Activated CD8-positive, alpha-beta memory T cell treated with anti-CD3 and anti-CD28 coated beads for 4 hours (primary cell): ENCODE measurements at regions not wholly inside any gene's neighbourhood (a gene's known extent, or its start where the extent isn't known, plus 50 kb on each side); places are given as distances from the start of the nearest gene placed in this dataset.
A peak's percentile ranks its signal among the peaks of the same experiment; 100 is the strongest.
"Not testable (repeated sequence)": the region's sequence is repeated elsewhere in the genome, so short reads cannot be mapped to it uniquely, and the experiment has no call there.

ENCODE experiments used
- DNase-seq, 2 donors: peaks; one replicate each; pipeline ENCODE4 v3.0.0-alpha.2; 2020; ENCODE audit warnings: low read depth in 2 of 2

DNA sequence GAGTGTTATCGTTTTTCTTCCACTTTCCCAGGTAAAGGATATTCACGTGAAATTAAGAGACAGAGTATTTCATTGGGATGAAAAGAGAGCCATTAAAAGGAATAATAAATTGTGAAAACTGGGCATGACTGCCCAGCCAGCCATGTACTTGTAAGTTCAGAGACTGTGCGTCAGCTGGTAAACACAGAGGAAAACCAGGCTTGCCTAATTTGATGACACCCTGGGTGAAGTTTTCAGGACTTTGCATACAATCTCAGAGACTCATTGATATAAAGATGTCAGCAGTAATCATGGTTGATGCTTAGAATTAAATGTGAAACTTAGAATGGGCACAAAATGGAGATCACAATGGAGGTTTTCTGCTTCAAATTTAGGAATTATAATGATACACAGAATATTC is 153.5 kb upstream of the ZEB2 start:
- no peak for DNase-seq

DNA sequence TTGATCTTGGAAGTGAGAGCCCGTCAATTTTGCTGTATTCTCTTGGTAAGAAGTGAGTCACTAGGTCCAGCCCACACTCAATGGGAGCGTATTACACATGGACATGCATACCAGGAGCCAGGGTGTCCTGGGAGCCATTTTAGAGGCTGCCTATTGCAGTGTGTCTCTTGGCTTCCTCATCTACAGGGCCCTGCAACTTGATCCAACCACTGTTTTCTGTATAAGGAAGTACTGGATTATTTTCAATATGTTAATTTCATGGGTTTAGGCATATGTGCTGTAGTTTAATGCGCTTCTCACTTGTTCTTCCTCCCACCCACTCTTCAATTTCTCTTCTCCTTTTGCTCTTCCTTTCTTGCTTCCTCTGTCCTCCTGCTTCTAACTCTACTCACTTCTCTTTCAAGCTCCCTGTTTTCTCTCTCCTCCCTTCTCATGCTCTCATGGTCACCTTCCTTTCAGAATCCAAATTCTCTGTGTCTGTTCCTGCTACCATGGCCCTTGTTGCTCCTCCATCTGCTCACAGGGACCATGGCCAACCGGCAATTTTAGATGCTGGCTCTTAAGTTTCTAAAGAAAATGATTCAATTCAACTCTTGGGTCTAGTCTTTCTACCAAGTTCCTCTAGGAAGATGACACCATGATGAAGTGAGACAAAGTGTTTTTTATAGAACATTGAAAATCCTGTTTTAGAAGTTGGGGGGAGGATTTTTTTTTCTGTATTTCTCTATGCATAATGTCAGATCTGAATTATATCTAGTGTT is 152.0 kb upstream of the ZEB2 start:
- DNase-seq, result no peak

DNA sequence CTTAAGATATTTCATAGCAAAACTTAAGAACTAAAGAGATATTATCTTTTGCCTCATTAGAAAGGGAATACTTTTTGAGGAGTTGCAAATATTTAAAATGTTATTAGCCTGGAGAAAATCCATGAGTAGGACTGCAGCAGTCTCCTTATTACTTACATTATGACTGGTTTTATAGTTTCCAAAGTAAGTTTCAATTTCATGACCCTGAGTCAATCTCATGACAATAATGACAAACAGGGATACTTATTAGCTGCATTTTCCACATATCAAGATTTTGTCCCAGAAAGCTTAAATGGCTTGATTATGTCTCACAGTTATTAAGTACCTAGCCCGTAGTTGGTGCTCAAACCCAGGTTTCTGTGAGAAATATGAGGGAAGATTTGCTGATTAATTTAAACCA is 150.8 kb upstream of the ZEB2 start:
- no peak for DNase-seq

DNA sequence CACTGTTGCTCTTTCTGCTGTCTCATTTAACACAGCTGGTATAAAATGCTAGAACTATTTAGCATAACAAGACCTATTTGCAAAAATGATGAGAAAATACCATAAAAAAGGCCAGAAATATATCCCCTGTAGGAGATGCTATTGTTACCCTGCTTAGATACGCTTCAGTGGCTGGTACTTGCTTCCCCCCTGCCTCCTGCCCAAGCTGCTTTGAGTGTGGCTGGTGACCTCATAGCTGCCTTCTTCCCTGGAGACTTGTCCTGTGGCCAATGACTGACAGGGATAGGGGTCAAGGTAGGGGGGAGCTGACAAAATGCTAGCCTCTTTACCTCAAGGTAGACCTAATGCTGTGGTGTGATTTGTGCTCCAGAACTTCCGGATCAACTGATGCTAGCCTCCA is 150.2 kb upstream of the ZEB2 start:
- no peak for DNase-seq

DNA sequence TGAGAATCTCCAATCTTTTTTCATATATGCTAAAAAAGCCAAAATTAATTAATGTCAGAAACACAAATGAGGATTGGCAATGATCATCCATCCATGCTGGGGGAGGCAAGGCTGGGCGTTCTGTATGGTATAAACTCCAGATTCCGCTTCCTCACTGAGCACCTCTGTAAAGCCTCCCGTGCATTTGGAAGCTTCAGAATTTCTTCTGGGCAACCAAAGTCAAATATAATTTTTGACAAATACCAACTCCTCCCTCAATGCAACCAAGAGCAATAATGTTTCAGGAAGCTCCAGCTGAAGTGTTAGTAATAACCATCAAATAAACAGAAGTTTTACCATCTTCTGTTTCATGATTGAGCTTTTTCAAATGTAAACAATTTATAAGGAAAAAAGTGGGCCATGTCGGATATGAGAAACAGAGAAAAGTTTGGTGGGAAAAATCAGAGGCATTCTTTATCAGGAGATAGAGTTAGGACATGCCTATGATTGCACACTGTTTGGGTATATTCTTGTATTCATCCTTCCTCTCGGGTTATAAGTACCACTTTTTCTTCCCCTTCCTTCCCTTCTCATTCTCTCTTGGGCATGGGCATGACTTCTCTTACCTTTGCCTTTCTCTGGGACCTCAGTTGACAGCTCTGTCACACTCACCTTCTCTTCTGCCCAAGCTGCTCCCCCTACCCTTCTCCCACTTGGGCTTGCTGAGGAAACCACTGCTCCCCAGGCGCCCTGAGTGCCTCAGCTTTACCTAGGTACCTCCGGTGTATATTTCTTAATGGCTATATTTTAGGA is 149.5 kb upstream of the ZEB2 start:
- no peak for DNase-seq

DNA sequence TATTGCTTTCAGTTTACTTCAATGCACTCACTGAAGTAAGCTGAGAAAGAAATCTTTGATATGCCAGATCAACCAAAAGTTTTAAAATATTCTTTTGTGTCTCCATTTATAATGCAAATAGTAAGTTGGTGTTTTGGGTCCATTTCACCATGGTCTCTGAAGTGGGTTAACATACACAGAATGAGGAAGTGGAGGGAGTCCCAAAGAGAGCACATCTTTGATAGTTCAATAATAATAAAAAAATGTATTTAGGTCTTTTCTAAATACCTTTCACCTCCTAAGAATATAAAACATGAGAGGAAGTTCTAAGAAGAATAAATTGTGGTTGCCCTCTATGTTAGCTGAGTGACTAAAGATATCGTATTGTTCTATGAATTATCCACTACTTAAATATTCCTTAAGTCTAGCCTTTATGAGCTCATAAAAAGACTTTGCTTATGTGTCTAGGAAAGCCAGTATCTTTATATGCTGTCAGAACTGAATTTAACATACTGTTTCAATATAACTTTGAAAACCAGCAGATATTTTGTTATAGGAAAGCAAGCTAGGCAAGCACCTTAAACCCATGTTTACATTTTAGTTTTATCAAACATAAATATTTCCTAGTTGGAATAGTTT is 148.7 kb upstream of the ZEB2 start:
- no peak for DNase-seq

DNA sequence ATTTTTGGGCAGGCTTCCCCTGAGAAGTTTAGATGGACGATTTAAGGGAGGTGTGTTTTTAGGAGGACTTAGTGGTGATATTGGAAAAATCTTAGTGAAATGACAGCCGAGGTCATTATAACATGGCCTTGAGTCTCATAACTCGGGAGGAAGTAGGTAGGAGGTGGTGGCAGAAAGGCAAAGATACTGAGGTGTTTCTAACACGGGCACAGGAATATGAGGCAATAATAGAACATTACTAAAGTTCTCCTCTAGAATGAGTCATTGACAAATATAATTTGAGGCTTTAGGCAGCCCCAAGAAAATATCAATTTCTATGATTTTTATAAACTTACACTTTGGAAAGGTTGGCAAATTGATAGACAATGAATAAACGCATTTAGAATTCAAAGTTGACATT is 146.1 kb upstream of the ZEB2 start:
- no peak for DNase-seq

DNA sequence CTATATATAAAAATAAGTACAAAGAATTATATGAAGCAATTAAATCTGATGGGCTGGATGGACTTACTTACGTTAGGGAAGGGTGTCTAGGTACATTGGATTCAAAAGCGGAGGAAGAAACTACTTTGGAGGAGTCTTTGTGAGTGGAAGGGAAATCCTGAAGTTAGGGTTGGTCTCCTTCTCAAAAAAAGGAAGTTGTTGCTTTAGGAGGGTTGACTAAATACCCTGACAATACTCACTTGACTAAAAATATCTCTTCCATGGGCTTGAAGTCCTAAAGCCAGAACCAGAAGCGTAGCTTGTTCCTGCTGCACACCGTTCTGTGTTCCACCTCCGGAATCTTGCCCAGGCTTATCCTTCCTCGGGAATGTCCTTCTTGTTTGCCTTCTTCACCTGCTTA is 143.3 kb upstream of the ZEB2 start:
- DNase-seq, result no peak

DNA sequence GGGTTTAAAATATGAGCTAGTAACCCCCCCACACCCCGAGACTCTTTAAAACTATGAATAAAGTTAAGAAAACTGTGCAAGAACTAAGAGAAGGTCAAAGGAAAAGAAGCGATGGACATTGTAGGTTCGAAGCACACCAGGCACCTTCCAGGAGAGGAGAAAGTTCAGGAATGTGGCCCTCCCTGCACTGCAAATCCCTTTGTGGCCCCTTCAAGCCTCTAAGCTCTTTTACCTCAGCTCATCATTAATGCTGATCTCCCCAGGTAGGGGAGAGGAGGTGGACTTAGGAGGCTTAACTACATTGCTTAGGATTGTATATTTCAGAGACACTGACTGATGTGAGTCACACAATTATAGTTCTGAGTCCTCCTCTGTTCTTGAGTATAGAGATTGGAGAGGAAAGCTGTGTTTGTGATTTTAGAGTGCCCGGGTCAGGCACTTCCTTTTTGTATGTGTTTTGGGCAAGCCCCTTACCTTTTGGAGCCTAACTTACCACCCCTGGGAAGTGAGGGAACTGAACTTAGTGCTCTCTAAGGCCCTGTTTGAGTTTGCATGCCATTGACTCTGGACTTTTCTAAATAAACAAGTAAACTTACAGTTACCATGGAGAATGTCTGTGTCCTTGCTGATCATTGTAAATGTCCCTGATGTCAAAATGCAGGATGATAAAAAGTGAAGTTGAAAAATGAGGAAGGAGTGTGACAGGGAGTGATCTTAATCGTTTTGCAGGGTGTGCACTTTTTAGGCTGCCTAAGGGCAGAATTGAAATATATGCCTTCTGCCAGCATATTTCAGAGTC is 140.8 kb upstream of the ZEB2 start:
- DNase-seq, result no peak

DNA sequence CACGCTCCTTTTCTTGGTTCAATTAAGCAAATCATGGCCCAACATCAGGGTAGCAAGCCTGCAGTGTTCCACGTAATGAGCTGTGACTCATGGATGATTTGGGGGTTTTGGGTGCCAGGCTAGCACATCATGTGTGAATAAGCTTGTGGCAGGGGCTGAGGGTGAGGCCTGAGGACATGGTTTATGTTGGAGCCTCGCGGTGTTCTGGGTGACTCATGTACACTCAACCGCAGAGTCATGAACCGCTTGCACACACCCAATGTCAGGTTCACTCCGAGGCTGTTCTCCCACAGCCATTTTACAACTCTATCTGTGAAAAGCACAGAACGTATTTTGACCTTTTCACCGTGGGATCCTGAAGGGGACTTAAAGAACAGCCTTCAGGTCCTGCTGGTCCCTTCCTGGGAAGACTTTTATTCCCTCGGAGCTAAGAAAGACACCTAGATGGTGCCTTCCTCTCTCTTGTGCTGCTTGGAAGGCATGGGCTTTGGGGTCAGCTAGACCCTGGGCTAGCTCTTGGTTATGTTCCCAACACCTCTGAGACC is 139.9 kb upstream of the ZEB2 start:
- DNase-seq, result peak; percentile 43 to 47

DNA sequence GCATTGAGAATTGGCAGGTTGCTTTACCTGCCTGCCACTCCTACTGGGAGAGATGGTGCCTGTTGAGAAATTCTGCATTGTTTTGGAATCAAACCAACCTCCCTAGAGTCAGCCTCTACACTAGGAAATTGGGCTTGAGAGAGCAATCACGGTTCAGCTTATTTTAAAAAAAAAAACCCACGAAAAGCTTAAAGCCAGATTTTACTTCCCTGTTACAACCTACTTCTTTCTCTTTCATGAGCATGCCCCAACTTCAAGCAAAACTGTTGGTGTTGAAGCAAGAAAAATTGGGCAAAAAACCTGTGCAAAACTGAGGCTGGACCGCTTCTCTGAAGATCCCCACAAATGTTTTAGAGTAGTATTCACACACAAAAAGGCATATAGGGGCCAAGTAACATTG is 134.6 kb upstream of the ZEB2 start:
- DNase-seq, result no peak

DNA sequence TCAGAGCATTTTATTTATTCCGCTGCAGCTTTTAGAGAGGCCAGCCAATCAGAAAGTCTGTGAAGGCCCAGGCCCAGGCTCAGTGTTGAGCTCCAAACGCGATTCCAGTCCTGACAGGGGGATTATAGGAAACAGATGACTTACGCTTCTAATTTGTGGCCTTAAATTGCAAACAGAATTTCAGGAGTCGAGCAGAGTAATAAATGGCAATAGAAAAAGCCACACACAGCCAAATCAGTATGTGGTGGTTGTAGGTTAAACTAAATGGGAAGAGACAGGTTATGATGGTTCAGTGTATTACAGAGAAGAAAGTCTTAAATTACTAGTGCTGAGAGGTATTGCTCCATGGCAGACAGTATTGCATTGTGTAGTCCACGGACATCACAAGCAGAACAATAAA is 131.0 kb upstream of the ZEB2 start:
- DNase-seq, result no peak

DNA sequence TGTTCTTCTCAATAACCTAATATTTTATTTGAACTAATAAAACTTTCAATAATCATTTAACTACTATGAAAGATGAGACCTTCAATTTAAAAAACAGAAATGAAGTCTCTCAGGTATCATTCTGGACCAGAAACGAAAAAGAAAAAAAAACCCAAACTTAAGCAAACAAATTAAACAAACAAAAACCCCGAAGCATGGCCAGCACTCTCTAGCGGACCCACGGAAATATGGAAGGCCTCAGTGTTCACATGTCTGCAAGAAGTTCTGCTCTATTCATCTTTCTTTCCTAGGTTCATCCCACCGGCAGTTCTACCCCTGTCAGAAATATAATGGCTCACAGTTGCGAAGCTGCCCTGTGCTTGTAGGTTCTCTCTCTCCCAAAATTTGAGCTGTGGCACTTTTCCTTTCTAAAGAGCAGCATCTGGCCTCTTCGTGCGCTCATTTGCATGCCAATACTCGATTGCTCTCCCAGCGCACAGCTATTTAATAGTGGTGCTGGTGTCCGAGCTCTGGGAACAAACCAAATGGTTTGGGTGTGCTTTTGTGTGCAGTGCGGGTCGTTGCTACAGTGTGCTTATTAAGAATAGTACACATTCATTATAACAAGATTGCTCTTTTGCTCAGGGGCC is 129.0 kb upstream of the ZEB2 start:
- DNase-seq, result no peak

DNA sequence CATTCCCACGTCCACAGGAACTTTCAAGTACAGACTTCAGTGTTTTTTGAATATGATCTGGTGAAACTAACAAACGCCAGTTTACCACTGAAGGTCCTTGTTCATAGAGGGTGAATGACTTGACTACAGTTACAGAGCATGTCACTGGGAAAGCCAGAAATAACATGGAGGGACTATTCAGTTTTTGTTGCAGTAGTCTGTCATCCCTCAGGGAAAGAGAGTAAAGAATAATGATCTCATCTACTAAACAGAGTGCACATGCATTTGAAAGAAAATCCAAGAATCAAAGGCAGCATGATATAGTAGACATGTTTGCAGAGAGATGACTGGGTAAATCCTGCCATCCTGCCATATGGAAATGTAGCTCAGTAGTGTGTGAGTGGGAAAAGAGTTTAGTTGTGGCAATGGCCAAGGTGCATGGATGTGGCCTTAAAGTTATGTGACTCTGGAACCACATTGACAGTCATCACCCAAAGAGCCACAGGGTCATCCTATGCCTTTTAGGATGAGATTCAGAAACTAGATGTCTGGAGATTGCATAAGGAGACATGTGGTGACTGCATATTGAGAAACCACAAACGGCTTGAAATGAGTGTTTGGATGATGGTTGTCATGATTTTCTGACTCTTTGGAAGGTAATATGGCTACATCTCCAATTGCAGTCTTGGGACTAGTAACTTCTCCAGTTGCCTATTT is 125.3 kb upstream of the ZEB2 start:
- no peak for DNase-seq

DNA sequence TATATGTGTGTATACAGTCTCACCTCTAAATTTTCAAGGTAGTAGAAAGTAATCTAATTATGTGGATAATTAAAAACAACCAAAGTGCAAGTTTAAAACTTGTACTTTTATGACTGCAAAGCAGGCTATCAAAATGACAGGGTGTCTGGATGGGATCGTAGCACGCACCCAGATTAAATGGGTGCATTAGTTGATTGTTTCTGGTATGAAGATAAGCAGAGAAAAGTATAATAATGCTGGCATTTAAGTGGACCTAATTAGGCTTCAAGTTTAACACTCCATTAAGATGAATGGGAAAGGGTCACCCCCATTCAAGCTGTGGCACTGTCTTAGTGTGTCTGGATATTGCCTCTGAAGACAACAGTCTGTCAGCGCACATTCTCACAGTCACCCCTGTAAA is 124.6 kb upstream of the ZEB2 start:
- DNase-seq, result no peak

DNA sequence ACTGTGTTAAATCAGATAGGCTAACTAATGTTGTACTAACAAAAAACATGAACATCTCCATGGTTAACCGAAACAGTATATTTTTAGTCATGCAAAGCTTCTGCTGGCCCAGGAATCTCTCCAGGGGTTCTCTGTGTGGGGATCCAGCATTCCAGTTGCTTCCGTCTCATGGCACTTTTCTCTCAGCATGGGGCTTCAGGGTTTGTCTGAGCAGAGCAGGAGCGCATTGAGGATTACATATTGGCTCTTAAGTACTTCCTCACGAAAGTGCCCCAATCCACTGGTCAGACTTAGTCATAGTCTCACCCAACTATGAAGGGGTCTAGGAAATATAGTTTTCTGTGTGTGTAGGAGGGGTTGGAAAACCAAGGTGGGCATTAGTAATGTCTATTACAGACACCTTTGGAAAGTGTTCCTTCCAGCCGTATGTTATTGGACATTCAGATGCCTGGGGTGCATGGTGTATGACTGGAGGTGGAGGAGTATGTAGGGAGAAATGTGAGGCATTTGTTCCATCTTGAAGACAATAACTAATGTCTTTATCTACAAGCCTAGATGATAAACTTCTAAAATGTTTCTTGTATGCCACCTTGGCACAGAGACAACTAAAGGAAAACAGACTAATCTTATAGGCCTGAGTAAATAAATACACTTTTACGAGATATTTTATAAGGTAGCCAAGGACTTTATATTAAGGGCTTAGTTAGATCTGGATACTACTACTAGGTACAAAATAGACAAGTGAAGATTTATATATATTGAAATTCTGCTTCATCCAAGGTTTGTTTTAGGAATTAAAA is 123.8 kb upstream of the ZEB2 start:
- DNase-seq, result no peak

DNA sequence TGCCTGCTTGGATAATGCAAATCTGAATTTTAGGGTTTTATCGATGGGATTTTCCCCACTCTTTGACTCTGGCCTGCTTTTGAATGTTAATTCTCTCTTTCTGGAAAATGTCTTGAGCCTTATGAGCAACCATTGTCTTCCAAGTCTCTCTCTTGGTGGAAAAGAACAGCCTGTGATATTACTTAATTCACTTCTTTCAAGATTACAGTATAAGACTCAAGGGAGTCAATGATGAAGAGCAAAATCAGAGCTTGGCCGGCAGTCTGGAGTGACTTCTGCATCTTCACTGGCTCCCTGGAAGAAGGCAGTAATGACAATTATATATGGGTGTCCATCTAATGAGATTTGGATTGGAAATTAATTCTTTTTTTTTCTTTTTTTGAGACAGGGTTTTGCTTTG is 122.9 kb upstream of the ZEB2 start:
- DNase-seq, result no peak

DNA sequence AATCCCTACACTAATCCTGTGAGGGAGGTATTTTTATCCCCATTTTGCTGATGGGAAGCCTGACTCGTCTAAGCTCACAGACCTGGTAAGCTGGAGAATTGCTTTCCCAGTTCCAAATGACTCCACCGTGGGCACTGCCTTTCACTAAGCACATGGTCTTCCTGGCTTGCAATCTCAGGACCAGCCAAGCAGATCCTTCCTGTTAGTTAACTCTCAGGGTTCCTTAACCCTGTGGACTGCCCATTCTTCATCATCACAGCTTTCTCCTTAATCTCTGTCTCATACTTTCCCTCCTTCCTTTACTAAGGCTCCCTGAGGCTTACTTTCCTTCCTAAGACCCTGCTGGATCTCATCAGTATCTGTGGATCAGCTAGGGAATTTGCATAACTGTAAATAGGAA is 122.2 kb upstream of the ZEB2 start:
- DNase-seq, result no peak

DNA sequence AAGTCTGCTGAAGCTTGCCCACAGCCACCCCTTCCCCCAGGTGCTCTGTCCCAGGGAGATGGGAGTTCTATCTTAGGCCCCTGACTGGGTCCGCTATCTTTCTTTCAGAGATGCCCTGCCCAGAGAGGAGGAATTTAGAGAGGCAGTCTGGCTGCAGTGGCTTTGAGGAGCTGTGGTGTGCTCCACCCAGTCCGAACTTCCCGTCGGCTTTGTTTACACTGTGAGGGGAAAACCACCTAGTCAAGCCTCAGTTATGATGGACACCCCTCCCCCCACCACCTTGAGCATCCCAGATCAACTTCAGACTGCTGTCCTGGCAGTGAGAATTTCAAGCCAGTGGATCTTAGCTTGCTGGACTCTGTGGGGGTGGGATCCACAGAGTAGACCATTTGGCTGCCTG is 118.3 kb upstream of the ZEB2 start:
- DNase-seq, result not testable (repeated sequence)

DNA sequence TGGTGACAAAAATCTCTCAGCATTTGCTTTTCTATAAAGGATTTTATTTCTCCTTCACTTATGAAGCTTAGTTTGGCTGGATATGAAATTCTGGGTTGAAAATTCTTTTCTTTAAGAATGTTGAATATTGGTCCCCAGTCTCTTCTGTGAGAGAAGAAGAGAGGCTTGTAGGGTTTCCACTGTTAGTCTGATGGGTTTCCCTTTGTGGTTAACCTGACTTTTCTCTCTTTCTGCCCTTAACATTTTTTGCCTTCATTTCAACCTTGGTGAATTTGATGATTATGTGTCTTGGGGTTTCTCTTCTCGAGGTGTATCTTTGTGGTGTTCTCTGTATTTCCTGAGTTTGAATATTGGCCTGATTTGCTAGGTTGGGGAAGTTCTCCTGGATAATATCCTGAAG is 116.9 kb upstream of the ZEB2 start:
- not testable (repeated sequence) for DNase-seq
